GM12878 (cell line): ENCODE measurements at regions not wholly inside any gene's neighbourhood (a gene's known extent, or its start where the extent isn't known, plus 50 kb on each side); places are given as distances from the start of the nearest gene placed in this dataset.

Source experiments
- ATAC-seq: fragments of 200-7000 bp; cut with Tn5 transposase; 3 replicates; pipeline ENCODE4 v1.9.1; 2020; ENCODE audit warnings: mild to moderate bottlenecking, moderate library complexity
- BruUV-seq: library from RNA; stranded (reverse); fragments of 400-500 nt; replicated peaks from 2 replicates; lab custom pipeline; 2021; lab: Mats Ljungman, UMichigan
- CTCF ChIA-PET: fragments of 300-600 bp; sonication (Branson Sonifier 250); formaldehyde crosslinking; extraction: SDS; loops from one replicate; lab custom pipeline; 2021; ENCODE audit warnings: inconsistent platforms; lab: Yijun Ruan, JAX
- POLR2A ChIA-PET: fragments of 350-600 bp; formaldehyde crosslinking; extraction: SDS; loops from one replicate; lab custom pipeline; 2021; ENCODE audit warnings: inconsistent platforms; lab: Charles Lee
- RAD21 ChIA-PET: fragments of 300-600 bp; sonication (Branson Sonifier 250); formaldehyde crosslinking; loops from one replicate; lab custom pipeline; 2023; ENCODE audit warnings: antibody characterized with exemption; ENCODE audit not compliant: unreplicated experiment; lab: Charles Lee
- SMC1A ChIA-PET: fragments of 300-600 bp; sonication (Branson Sonifier 250); formaldehyde crosslinking; loops from one replicate; lab custom pipeline; 2023; ENCODE audit not compliant: unreplicated experiment, uncharacterized antibody; lab: Charles Lee
- DNase-seq: peaks from one replicate; pipeline ENCODE4 v3.0.0-alpha.2; 2011; ENCODE audit warnings: low read depth, low spot score
- FAIRE-seq: peaks from 3 replicates; lab custom pipeline; 2011; peaks lifted over from hg19 to GRCh38; lab: Jason Lieb, UNC
- H2AFZ ChIP-seq: 2 replicates; pipeline ENCODE4 v1.6.0; 2011; ENCODE audit warnings: low read depth, low read length, control low read depth; ENCODE audit not compliant: control insufficient read depth
- H3K27ac ChIP-seq: 2 replicates; pipeline ENCODE4 v1.5.1; 2011; ENCODE audit warnings: control low read depth; ENCODE audit not compliant: control insufficient read depth, insufficient read depth
- H3K27me3 ChIP-seq, 2 experiments: replicated peaks in 1 of 2; 2 replicates each; pipeline versions ENCODE4 v1.6.0 to v1.6.1; 2011; ENCODE audit warnings: low read length in 1 of 2; ENCODE audit not compliant: control insufficient read depth in 2 of 2, insufficient read depth in 2 of 2
- H3K36me3 ChIP-seq, 2 experiments: 2 replicates each; pipeline ENCODE4 v1.5.1; 2011; ENCODE audit warnings: low read length in 1 of 2; ENCODE audit not compliant: control insufficient read depth in 2 of 2, insufficient read depth in 2 of 2
- H3K4me1 ChIP-seq: 2 replicates; pipeline ENCODE4 v1.6.1; 2011; ENCODE audit warnings: mild to moderate bottlenecking, low read length, moderate library complexity, mixed read lengths; ENCODE audit not compliant: control insufficient read depth, insufficient read depth
- H3K4me2 ChIP-seq: 2 replicates; pipeline ENCODE4 v1.6.0; 2011; ENCODE audit warnings: control low read depth; ENCODE audit not compliant: control insufficient read depth, insufficient read depth
- H3K4me3 ChIP-seq: fragments of 200-600 bp; sonication (generic); 2 replicates; pipeline ENCODE4 v1.5.1; 2016
- H3K79me2 ChIP-seq: 2 replicates; pipeline ENCODE4 v1.6.0; 2011; ENCODE audit warnings: low read length; ENCODE audit not compliant: control insufficient read depth, insufficient read depth
- H3K9ac ChIP-seq: 2 replicates; pipeline ENCODE4 v1.8.0; 2011; ENCODE audit warnings: low read length, control low read depth, mixed read lengths; ENCODE audit not compliant: control insufficient read depth, insufficient read depth
- H3K9me3 ChIP-seq: replicated peaks from 3 replicates; pipeline ENCODE4 v1.5.1; 2011; ENCODE audit warnings: mild to moderate bottlenecking, low read length; ENCODE audit not compliant: control insufficient read depth, insufficient read depth
- H4K20me1 ChIP-seq: 2 replicates; pipeline ENCODE4 v1.6.0; 2011; ENCODE audit not compliant: control insufficient read depth, insufficient read depth
- CHD2 ChIP-seq: IDR thresholded peaks from 2 replicates; pipeline ENCODE4 v1.6.1; 2011; ENCODE audit warnings: low read depth, low read length, improper control_type of control experiment, borderline replicate concordance
- GABPA ChIP-seq: IDR thresholded peaks from 2 replicates; pipeline ENCODE4 v1.6.1; 2014; ENCODE audit warnings: antibody characterized with exemption, low read depth, mild to moderate bottlenecking, inconsistent platforms
- GATAD2B ChIP-seq: fragments of 450-650 bp; conservative IDR thresholded peaks from 2 replicates; pipeline ENCODE4 v1.6.1; 2017; ENCODE audit warnings: low read depth, mild to moderate bottlenecking, moderate library complexity
- JUNB ChIP-seq: IDR thresholded peaks from 2 replicates; pipeline ENCODE4 v1.6.1; 2016; ENCODE audit warnings: antibody characterized with exemption, mild to moderate bottlenecking
- NFXL1 ChIP-seq: fragments of 450-650 bp; IDR thresholded peaks from 2 replicates; pipeline ENCODE4 v1.6.1; 2017; ENCODE audit warnings: antibody characterized with exemption, mild to moderate bottlenecking, borderline replicate concordance
- NR2C1 ChIP-seq: fragments of 450-650 bp; IDR thresholded peaks from 2 replicates; pipeline ENCODE4 v1.6.1; 2017; ENCODE audit warnings: antibody characterized with exemption, mild to moderate bottlenecking, moderate library complexity
- SMAD1 ChIP-seq: fragments of 450-650 bp; IDR thresholded peaks from 2 replicates; pipeline ENCODE4 v1.6.1; 2018; ENCODE audit warnings: mild to moderate bottlenecking, low read depth; ENCODE audit not compliant: partially characterized antibody
- SMC3 ChIP-seq: IDR thresholded peaks from 2 replicates; pipeline ENCODE4 v1.6.1; 2011; ENCODE audit warnings: low read length, improper control_type of control experiment, borderline replicate concordance
- STAT1 ChIP-seq: fragments of 450-650 bp; conservative IDR thresholded peaks from 2 replicates; pipeline ENCODE4 v1.6.1; 2014; ENCODE audit warnings: antibody characterized with exemption, mild to moderate bottlenecking
- TAF1 ChIP-seq: IDR thresholded peaks from 2 replicates; pipeline ENCODE4 v1.6.1; 2011; ENCODE audit warnings: mild to moderate bottlenecking, low read depth, low read length, borderline replicate concordance
- ZBED1 ChIP-seq: IDR thresholded peaks from 2 replicates; pipeline ENCODE4 v1.6.1; 2016; ENCODE audit warnings: borderline replicate concordance
- ZSCAN29 ChIP-seq: fragments of 450-650 bp; IDR thresholded peaks from 2 replicates; pipeline ENCODE4 v1.6.1; 2017; ENCODE audit warnings: mild to moderate bottlenecking, moderate library complexity
- WGBS: methylation state at CpG from one replicate; pipeline ENCODE4 v1.1.6; 2016; ENCODE audit warnings: low lambda C conversion rate; ENCODE audit not compliant: insufficient replicate concordance, insufficient coverage; ENCODE audit errors: missing lambda C conversion rate; 5-methylcytosine and 5-hydroxymethylcytosine counted together
- in situ Hi-C: fragments of 300-500 bp; cut with MboI; formaldehyde crosslinking; loops from 9 replicates; pipeline ENCODE4 v1.14.3; 2018; ENCODE audit warnings: mixed read lengths
- intact Hi-C: fragments of 100-400 bp; cut with micrococcal nuclease; formaldehyde crosslinking; loops from one replicate; pipeline ENCODE4 v1.14.2; 2022; ENCODE audit not compliant: unreplicated experiment

- Histone ChIP-seq H3K9ac (no peak overlapping the region), H3K27me3 (no peaks in the 10 kb centered on the region), H3K4me2 (no peak overlapping the region), H3K36me3 (no peaks in the 10 kb centered on the region), H3K4me1 (peaks cover 40% of the 10 kb centered on the region), H3K27ac (peak overlapping the region; percentile 51), H2AFZ (peak overlapping the region; percentile 54), H3K79me2 (no peaks in the 10 kb centered on the region), H3K9me3 (peaks cover 3% of the 10 kb centered on the region; the same call in 2 of the 3 replicates), H4K20me1 (no peaks in the 10 kb centered on the region), H3K4me3 (no peak overlapping the region)
- no peak for DNase-seq
- no peak for FAIRE-seq
- ATAC-seq: no peak
- ChIA-PET SMC1A (interaction anchor here (0.7 to 3.3 kb wide), 8 partner anchors 8 to 228 kb away, joined by 3 to 10 read pairs (median 4); no protein-coding TSS in a partner anchor), POLR2A (interaction anchor here (1.2 kb wide), 1 partner anchor 10 kb away, joined by 4 read pairs; no protein-coding TSS in a partner anchor), CTCF (interaction anchor here (1.1 to 1.7 kb wide), 4 partner anchors 9 to 98 kb away, joined by 3 to 5 read pairs (median 4); no protein-coding TSS in a partner anchor), RAD21 (interaction anchor here (1.4 kb wide), 1 partner anchor 56 kb away, joined by 3 read pairs; no protein-coding TSS in a partner anchor)
- TF ChIP-seq NR2C1 (no peak), GATAD2B (no peak), ZBED1 (no peak), CHD2 (no peak), TAF1 (no peak), SMAD1 (no peak), STAT1 (no peak), ZSCAN29 (no peak), NFXL1 (no peak), GABPA (no peak), JUNB (no peak), SMC3 (no peak)
- in situ Hi-C loops (no loop called here), intact Hi-C loops (loop anchor here (5.0 to 10.0 kb wide), 3 partner anchors 49 to 236 kb away; no protein-coding TSS in a partner anchor)
- BruUV-seq: no TSS peak
- WGBS: 100% methylated on average over 3 of the region's 3 CpGs
These were observed 72.3 kb upstream of the BOD1 start for GRCh38 chr5:173688703-173689102.
